K562 (cell line): ENCODE measurements at regions not wholly inside any gene's neighbourhood (a gene's known extent, or its start where the extent isn't known, plus 50 kb on each side); places are given as distances from the start of the nearest gene placed in this dataset.

ENCODE experiments used
- ATAC-seq: fragments of 200-7000 bp; cut with Tn5 transposase; 3 replicates; pipeline ENCODE4 v1.9.1; 2020; ENCODE audit warnings: moderate library complexity
- BruUV-seq: library from RNA; stranded (reverse); fragments of 400-500 nt; replicated peaks from 2 replicates; lab custom pipeline; 2021; lab: Mats Ljungman, UMichigan
- CTCF ChIA-PET: fragments of 300-600 bp; formaldehyde crosslinking; extraction: SDS; loops from one replicate; lab custom pipeline; 2021; ENCODE audit warnings: low intra/inter-chr PET ratio; lab: Yijun Ruan, JAX
- POLR2A ChIA-PET: fragments of 300-600, 350-650 bp; sonication (Branson Sonifier 250); formaldehyde crosslinking; extraction: SDS; loops from one replicate; lab custom pipeline; 2021; ENCODE audit warnings: antibody characterized with exemption, inconsistent platforms; lab: Yijun Ruan, JAX
- DNase-seq, 4 experiments: peaks; one replicate each; pipeline versions ENCODE4 v3.0.0 to v3.0.0-alpha.2; 2011 to 2018; ENCODE audit warnings: low spot score in 3 of 4, mixed read lengths in 3 of 4; ENCODE audit errors: extremely low read depth in 1 of 4
- FAIRE-seq: peaks from 2 replicates; lab custom pipeline; 2011; peaks lifted over from hg19 to GRCh38; lab: Jason Lieb, UNC
- H2AFZ ChIP-seq: 2 replicates; pipeline ENCODE4 v1.6.0; 2011; ENCODE audit warnings: low read depth, low read length, control low read depth, inconsistent platforms
- H3K27ac ChIP-seq: fragments of 200-600 bp; 3 replicates; pipeline ENCODE4 v1.8.0; 2011; ENCODE audit warnings: low read depth, mild to moderate bottlenecking, control low read depth, inconsistent platforms, low read length, moderate library complexity, mixed read lengths; ENCODE audit errors: extremely low read depth
- H3K27me3 ChIP-seq, 2 experiments: fragments of 300-600 bp in 1 of 2; 2 replicates in 1 of 2; 3 replicates in 1 of 2; pipeline versions ENCODE4 v1.6.0 to v1.8.0; 2011; ENCODE audit warnings: inconsistent platforms in 2 of 2, low read length in 2 of 2, mild to moderate bottlenecking in 1 of 2, mixed read lengths in 1 of 2, moderate library complexity in 1 of 2; ENCODE audit not compliant: control insufficient read depth in 2 of 2, insufficient read depth in 2 of 2
- H3K36me3 ChIP-seq: fragments of 300-600 bp; 3 replicates; pipeline ENCODE4 v1.8.0; 2011; ENCODE audit warnings: mild to moderate bottlenecking, low read length, inconsistent platforms; ENCODE audit not compliant: control insufficient read depth, insufficient read depth
- H3K4me1 ChIP-seq, 2 experiments: fragments of 200-600 bp in 1 of 2; replicated peaks in 1 of 2; 2 replicates in 1 of 2; 3 replicates in 1 of 2; pipeline versions ENCODE4 v1.5.1 to v1.8.0; 2011; ENCODE audit warnings: inconsistent platforms in 2 of 2, low read length in 2 of 2, mild to moderate bottlenecking in 1 of 2, mixed read lengths in 1 of 2, moderate library complexity in 1 of 2; ENCODE audit not compliant: control insufficient read depth in 2 of 2, insufficient read depth in 2 of 2
- H3K4me2 ChIP-seq: 2 replicates; pipeline ENCODE4 v1.6.1; 2011; ENCODE audit warnings: low read length, control low read depth, inconsistent platforms, mixed read lengths; ENCODE audit not compliant: insufficient read depth
- H3K4me3 ChIP-seq: fragments of 200-600 bp; sonication (generic), shearing (Covaris generic); 2 replicates; pipeline ENCODE4 v1.5.1; 2016; ENCODE audit warnings: control low read depth, inconsistent platforms
- H3K79me2 ChIP-seq: fragments of 200-600 bp; 3 replicates; pipeline ENCODE4 v1.8.0; 2011; ENCODE audit warnings: low read length, inconsistent platforms; ENCODE audit not compliant: control insufficient read depth, insufficient read depth
- H3K9ac ChIP-seq, 2 experiments: 2 replicates each; pipeline versions ENCODE4 v1.6.0 to v1.6.1; 2011; ENCODE audit warnings: low read depth in 2 of 2, low read length in 2 of 2, control low read depth in 1 of 2, inconsistent platforms in 1 of 2, mild to moderate bottlenecking in 1 of 2, mixed read lengths in 1 of 2; ENCODE audit not compliant: insufficient read depth in 1 of 2
- H3K9me1 ChIP-seq: one replicate; pipeline ENCODE4 v1.6.0; 2011; ENCODE audit warnings: inconsistent platforms, mild to moderate bottlenecking, low read length, moderate library complexity; ENCODE audit not compliant: control insufficient read depth, insufficient read depth
- H3K9me3 ChIP-seq: replicated peaks from 2 replicates; pipeline ENCODE4 v1.5.1; 2011; ENCODE audit warnings: low read depth, low read length, inconsistent platforms; ENCODE audit not compliant: control insufficient read depth, insufficient read depth
- H4K20me1 ChIP-seq: replicated peaks from 2 replicates; pipeline ENCODE4 v1.6.1; 2011; ENCODE audit warnings: low read length, inconsistent platforms, mixed read lengths; ENCODE audit not compliant: control insufficient read depth, insufficient read depth
- DEAF1 ChIP-seq: fragments of 450-650 bp; formaldehyde crosslinking; IDR thresholded peaks from 2 replicates; pipeline ENCODE4 v1.4.0; 2020; ENCODE audit warnings: mild to moderate bottlenecking, moderate library complexity
- E2F3 ChIP-seq: fragments of 250-450 bp; sonication (Bioruptor Pico); IDR thresholded peaks from 2 replicates; pipeline ENCODE4 v1.4.0; 2020; ENCODE audit warnings: mild to moderate bottlenecking
- EHMT2 ChIP-seq: fragments of 450-650 bp; IDR thresholded peaks from 2 replicates; pipeline ENCODE4 v1.6.1; 2018; ENCODE audit warnings: antibody characterized with exemption
- ESRRA ChIP-seq: fragments of 450-650 bp; IDR thresholded peaks from 2 replicates; pipeline ENCODE4 v1.6.1; 2014; ENCODE audit warnings: low read depth, mild to moderate bottlenecking, moderate library complexity, borderline replicate concordance
- EZH2 ChIP-seq: IDR thresholded peaks from 2 replicates; pipeline ENCODE4 v1.6.1; 2012; ENCODE audit warnings: low read depth, mild to moderate bottlenecking, inconsistent platforms, low read length, borderline replicate concordance
- HMG20B ChIP-seq: fragments of 250-450 bp; sonication (Bioruptor Pico); IDR thresholded peaks from 2 replicates; pipeline ENCODE4 v1.5.0; 2021; ENCODE audit warnings: mild to moderate bottlenecking
- JUN ChIP-seq, 2 experiments: sonication (generic) in 1 of 2; formaldehyde crosslinking in 1 of 2; IDR thresholded peaks; 2 replicates each; pipeline versions ENCODE4 v1.6.1 to v1.8.0; 2012 to 2022; ENCODE audit warnings: borderline replicate concordance in 2 of 2, mild to moderate bottlenecking in 2 of 2, improper control_type of control experiment in 1 of 2, low read depth in 1 of 2, low read length in 1 of 2, missing genetic modification reagents in 1 of 2
- MYNN ChIP-seq, 2 experiments: sonication (generic); formaldehyde crosslinking in 1 of 2; IDR thresholded peaks; 2 replicates each; pipeline versions ENCODE4 v1.5.0 to v1.6.1; 2016 to 2020; ENCODE audit warnings: antibody characterized with exemption in 1 of 2, missing genetic modification reagents in 1 of 2
- SLC30A9 ChIP-seq: fragments of 250-450 bp; sonication (Bioruptor Pico); IDR thresholded peaks from 2 replicates; pipeline ENCODE4 v1.8.0; 2022; ENCODE audit warnings: mild to moderate bottlenecking, moderate library complexity
- SOX6 ChIP-seq: fragments of 450-650 bp; IDR thresholded peaks from 2 replicates; pipeline ENCODE4 v1.6.1; 2014; ENCODE audit warnings: mild to moderate bottlenecking
- ZNF212 ChIP-seq: fragments of 450-650 bp; formaldehyde crosslinking; IDR thresholded peaks from 2 replicates; pipeline ENCODE4 v1.4.0; 2020; ENCODE audit warnings: mild to moderate bottlenecking
- WGBS: fragments of 100-300 bp; shearing (Covaris generic); methylation state at CpG from one replicate; pipeline ENCODE4 v1.1.6; 2016; ENCODE audit warnings: low coverage, mixed read lengths; ENCODE audit not compliant: insufficient coverage; ENCODE audit errors: missing lambda C conversion rate; 5-methylcytosine and 5-hydroxymethylcytosine counted together
- in situ Hi-C: fragments of 300-500 bp; cut with MboI; formaldehyde crosslinking; loops from 4 replicates; pipeline ENCODE4 v1.15.0; 2018; ENCODE audit warnings: inconsistent platforms, mixed read lengths
- intact Hi-C: fragments of 100-400 bp; cut with micrococcal nuclease; formaldehyde crosslinking; loops from 2 replicates; pipeline ENCODE4 v1.14.2; 2022
- TF ChIP-seq, protein P1 (sequence below): fragments of 250-450 bp; sonication (Bioruptor Pico); IDR thresholded peaks from 2 replicates; pipeline ENCODE4 v1.8.0; 2022; ENCODE audit warnings: inconsistent platforms, mild to moderate bottlenecking, moderate library complexity, borderline replicate concordance
- TF ChIP-seq, protein P2 (sequence below): fragments of 250-450 bp; sonication (Bioruptor Pico); IDR thresholded peaks from 2 replicates; pipeline ENCODE4 v1.8.0; 2021; ENCODE audit warnings: moderate library complexity, mild to moderate bottlenecking, inconsistent platforms
- TF ChIP-seq, protein P3 (sequence below): fragments of 450-650 bp; IDR thresholded peaks from 2 replicates; pipeline ENCODE4 v1.6.1; 2016; ENCODE audit warnings: missing biosample characterization, missing genetic modification characterization
- TF ChIP-seq, protein P4 (sequence below): fragments of 450-650 bp; formaldehyde crosslinking; IDR thresholded peaks from 2 replicates; pipeline ENCODE4 v1.4.0; 2020; ENCODE audit warnings: mild to moderate bottlenecking, moderate library complexity

DNA sequence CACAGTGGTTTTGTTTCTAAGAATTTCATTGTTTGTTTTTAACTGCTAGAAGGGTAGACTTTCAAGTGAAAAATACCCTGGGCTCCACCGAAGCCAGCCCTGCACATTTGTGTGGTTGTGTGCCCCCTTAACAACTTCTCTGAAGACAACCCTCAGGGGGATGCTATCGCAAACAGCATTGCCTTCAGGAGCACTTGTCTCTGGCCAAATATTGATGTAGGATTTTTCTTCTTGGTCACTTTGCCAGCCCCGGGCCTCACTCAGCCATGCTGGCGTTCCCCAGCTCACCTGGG, 69.2 kb upstream of the SERP2 start (continued):
- TF ChIP-seq, protein P1, sequence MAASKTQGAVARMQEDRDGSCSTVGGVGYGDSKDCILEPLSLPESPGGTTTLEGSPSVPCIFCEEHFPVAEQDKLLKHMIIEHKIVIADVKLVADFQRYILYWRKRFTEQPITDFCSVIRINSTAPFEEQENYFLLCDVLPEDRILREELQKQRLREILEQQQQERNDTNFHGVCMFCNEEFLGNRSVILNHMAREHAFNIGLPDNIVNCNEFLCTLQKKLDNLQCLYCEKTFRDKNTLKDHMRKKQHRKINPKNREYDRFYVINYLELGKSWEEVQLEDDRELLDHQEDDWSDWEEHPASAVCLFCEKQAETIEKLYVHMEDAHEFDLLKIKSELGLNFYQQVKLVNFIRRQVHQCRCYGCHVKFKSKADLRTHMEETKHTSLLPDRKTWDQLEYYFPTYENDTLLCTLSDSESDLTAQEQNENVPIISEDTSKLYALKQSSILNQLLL (CRISPR knock-in tag), result no peak
- no peak for TF ChIP-seq DEAF1 (CRISPR knock-in tag)
- TF ChIP-seq, protein P2, sequence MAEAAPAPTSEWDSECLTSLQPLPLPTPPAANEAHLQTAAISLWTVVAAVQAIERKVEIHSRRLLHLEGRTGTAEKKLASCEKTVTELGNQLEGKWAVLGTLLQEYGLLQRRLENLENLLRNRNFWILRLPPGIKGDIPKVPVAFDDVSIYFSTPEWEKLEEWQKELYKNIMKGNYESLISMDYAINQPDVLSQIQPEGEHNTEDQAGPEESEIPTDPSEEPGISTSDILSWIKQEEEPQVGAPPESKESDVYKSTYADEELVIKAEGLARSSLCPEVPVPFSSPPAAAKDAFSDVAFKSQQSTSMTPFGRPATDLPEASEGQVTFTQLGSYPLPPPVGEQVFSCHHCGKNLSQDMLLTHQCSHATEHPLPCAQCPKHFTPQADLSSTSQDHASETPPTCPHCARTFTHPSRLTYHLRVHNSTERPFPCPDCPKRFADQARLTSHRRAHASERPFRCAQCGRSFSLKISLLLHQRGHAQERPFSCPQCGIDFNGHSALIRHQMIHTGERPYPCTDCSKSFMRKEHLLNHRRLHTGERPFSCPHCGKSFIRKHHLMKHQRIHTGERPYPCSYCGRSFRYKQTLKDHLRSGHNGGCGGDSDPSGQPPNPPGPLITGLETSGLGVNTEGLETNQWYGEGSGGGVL, result no peak

- Histone ChIP-seq H3K4me2 (no peak overlapping the region), H2AFZ (no peak overlapping the region), H3K4me3 (no peak overlapping the region), H4K20me1 (no peaks in the 10 kb centered on the region), H3K4me1 (no peaks in the 10 kb centered on the region), H3K79me2 (no peaks in the 10 kb centered on the region), H3K27me3 (peaks cover 6 to 33% of the 10 kb centered on the region in 2 experiments; a peak in 3 of 5 replicates), H3K27ac (no peak overlapping the region), H3K36me3 (no peaks in the 10 kb centered on the region), H3K9me1 (no peaks in the 10 kb centered on the region), H3K9me3 (no peaks in the 10 kb centered on the region), H3K9ac (no peak overlapping the region)
- ChIA-PET POLR2A (no interaction called here), CTCF (no interaction called here)
- WGBS, result 26% methylated on average over 2 of the region's 2 CpGs
- FAIRE-seq (no peak), ATAC-seq (no peak), DNase-seq (no peak)
- intact Hi-C loops, result loop anchor here (5.0 kb wide), 1 partner anchor 63 kb away; no protein-coding TSS in a partner anchor
- TF ChIP-seq, protein P3, sequence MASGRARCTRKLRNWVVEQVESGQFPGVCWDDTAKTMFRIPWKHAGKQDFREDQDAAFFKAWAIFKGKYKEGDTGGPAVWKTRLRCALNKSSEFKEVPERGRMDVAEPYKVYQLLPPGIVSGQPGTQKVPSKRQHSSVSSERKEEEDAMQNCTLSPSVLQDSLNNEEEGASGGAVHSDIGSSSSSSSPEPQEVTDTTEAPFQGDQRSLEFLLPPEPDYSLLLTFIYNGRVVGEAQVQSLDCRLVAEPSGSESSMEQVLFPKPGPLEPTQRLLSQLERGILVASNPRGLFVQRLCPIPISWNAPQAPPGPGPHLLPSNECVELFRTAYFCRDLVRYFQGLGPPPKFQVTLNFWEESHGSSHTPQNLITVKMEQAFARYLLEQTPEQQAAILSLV (tag), result no peak
- TF ChIP-seq ESRRA (no peak), ZNF212 (CRISPR knock-in tag) (no peak), E2F3 (CRISPR knock-in tag) (no peak), HMG20B (CRISPR knock-in tag) (no peak), SOX6 (no peak), EHMT2 (no peak), MYNN (IDR thresholded peaks at IDR 0.05) (no peak), MYNN (CRISPR knock-in tag; IDR thresholded peaks at IDR 0.05) (no peak), EZH2 (no peak), SLC30A9 (CRISPR knock-in tag) (no peak), JUN (IDR thresholded peaks at IDR 0.05; ENCODE audit: borderline replicate concordance, low read depth, low read length) (no peak), JUN (CRISPR knock-in tag; IDR thresholded peaks at IDR 0.05; ENCODE audit: borderline replicate concordance) (no peak)
- TF ChIP-seq, protein P4, sequence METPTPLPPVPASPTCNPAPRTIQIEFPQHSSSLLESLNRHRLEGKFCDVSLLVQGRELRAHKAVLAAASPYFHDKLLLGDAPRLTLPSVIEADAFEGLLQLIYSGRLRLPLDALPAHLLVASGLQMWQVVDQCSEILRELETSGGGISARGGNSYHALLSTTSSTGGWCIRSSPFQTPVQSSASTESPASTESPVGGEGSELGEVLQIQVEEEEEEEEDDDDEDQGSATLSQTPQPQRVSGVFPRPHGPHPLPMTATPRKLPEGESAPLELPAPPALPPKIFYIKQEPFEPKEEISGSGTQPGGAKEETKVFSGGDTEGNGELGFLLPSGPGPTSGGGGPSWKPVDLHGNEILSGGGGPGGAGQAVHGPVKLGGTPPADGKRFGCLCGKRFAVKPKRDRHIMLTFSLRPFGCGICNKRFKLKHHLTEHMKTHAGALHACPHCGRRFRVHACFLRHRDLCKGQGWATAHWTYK, result no peak
- no TSS peak for BruUV-seq
- in situ Hi-C loops, result no loop called here
Observed at GRCh38 chr13:44305286-44305685, 68.3 kb upstream of the SERP2 start.
